Peyer's patch (tissue), 4 donors: ENCODE measurements at regions not wholly inside any gene's neighbourhood (a gene's known extent, or its start where the extent isn't known, plus 50 kb on each side); places are given as distances from the start of the nearest gene placed in this dataset.

Experiments used
- DNase-seq, 3 donors: peaks; one replicate each; pipeline ENCODE4 v3.0.0-alpha.2; 2017 to 2019
- H3K27ac ChIP-seq, 4 donors: fragments of 200-600 bp; sonication (generic); one replicate each; pipeline ENCODE4 v1.5.1; 2016 to 2019
- H3K27me3 ChIP-seq, 2 donors: fragments of 200-600 bp; sonication (generic); one replicate each; pipeline ENCODE4 v1.5.1; 2019
- H3K36me3 ChIP-seq, 3 donors: fragments of 200-600 bp; sonication (generic); one replicate each; pipeline ENCODE4 v1.5.1; 2016 to 2019
- H3K4me1 ChIP-seq, 4 donors: fragments of 200-600 bp; sonication (generic); one replicate each; pipeline ENCODE4 v1.5.1; 2016 to 2019
- H3K4me3 ChIP-seq, 4 donors: fragments of 200-600 bp; sonication (generic); 1 replicate in 3 of 4; 2 replicates in 1 of 4; pipeline ENCODE4 v1.5.1; 2016 to 2019; ENCODE audit warnings: mild to moderate bottlenecking in 1 of 4
- H3K9me3 ChIP-seq, 4 donors: fragments of 200-600 bp; sonication (generic); one replicate each; pipeline ENCODE4 v1.5.1; 2016 to 2019; ENCODE audit warnings: mild to moderate bottlenecking in 1 of 4
- POLR2A ChIP-seq, 2 donors: fragments of 450-650 bp; IDR thresholded peaks; one replicate each; pipeline ENCODE4 v1.5.1; 2017; ENCODE audit warnings: antibody characterized with exemption in 2 of 2, mild to moderate bottlenecking in 2 of 2, moderate library complexity in 2 of 2
- TF ChIP-seq, protein P1 (sequence below), 6 experiments: fragments of 450-650 bp in 4 of 6; fragments of 200-600 bp in 2 of 6; sonication (generic) in 1 of 6; IDR thresholded peaks; one replicate each; pipeline ENCODE4 v1.5.1; 2017 to 2019; ENCODE audit warnings: antibody characterized with exemption in 6 of 6, mild to moderate bottlenecking in 3 of 6, moderate library complexity in 1 of 6

DNA sequence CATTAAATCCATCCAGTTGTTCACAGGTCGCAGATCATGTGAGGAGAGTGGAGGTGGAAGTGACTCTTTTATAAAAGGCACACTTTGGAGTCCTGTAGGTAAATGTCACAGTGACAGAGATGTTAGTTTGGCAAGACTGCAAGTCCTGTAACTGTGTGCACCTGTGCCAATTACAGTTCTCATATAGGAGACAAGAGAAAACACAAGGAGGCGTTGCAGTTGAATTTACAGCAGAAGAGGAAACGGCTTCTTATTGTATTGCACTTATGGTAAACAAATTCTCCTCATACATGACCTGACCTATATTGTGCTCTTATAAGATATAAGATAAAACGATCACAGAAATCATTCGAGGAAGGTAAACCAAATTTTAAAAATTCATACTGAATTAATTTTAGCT, 732.8 kb upstream of the SLC10A2 start:
- Histone ChIP-seq H3K4me3 (no peak overlapping the region), H3K9me3 (no peaks in the 10 kb centered on the region), H3K27me3 (no peaks in the 10 kb centered on the region), H3K27ac (no peak overlapping the region), H3K4me1 (no peaks in the 10 kb centered on the region), H3K36me3 (no peaks in the 10 kb centered on the region)
- TF ChIP-seq, protein P1, sequence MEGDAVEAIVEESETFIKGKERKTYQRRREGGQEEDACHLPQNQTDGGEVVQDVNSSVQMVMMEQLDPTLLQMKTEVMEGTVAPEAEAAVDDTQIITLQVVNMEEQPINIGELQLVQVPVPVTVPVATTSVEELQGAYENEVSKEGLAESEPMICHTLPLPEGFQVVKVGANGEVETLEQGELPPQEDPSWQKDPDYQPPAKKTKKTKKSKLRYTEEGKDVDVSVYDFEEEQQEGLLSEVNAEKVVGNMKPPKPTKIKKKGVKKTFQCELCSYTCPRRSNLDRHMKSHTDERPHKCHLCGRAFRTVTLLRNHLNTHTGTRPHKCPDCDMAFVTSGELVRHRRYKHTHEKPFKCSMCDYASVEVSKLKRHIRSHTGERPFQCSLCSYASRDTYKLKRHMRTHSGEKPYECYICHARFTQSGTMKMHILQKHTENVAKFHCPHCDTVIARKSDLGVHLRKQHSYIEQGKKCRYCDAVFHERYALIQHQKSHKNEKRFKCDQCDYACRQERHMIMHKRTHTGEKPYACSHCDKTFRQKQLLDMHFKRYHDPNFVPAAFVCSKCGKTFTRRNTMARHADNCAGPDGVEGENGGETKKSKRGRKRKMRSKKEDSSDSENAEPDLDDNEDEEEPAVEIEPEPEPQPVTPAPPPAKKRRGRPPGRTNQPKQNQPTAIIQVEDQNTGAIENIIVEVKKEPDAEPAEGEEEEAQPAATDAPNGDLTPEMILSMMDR (IDR thresholded peaks at IDR 0.05): no peak
- no peak for TF ChIP-seq POLR2A (IDR thresholded peaks at IDR 0.05)
- DNase-seq: no peak

DNA sequence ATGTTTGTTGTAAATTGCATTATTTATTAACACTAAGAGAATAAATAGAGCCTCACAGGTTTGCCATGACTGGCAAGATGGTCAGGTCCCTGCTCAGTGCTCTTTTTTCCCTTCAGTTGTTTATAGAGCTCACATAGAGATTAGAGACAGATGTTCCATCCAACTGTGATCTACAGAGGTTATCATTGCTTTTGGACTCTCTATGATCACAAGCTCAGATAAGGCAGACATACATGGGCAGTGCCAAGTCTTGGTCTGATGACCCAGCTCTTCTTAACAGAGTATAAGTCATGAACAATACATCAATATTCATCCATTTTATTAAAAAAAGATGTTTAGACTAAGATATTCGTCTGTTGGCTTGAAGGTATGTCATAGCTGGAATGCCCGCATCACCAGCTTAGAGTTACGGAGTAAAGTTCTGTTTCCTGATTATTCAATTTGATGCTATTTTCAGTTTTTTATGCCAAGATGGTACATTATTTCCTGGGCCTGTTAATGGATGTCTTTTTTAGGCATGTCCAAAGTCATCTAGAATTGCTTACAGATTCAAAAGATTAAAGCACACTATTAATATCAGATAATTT, 729.8 kb upstream of the SLC10A2 start:
- no peak for DNase-seq
- Histone ChIP-seq H3K27ac (no peak overlapping the region), H3K36me3 (no peaks in the 10 kb centered on the region)

DNA sequence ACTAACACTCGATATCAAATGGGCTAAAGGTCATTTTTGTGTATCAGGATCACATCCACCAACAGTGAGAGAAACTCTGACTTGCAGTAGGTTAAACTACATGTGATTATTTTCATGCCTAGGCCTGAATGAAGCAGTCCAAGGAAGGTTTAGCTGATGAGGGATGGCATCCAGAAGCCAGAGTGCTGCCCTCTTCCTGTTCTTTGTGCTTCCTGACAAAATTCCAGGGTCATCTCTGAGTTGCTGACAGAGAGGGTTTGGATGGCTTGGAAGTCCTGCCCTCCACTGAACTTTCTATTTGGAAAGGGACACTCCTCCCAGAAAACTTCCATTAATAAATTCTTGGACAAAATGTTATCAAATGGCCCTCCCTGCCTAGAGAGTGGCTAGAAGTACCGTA, 728.3 kb upstream of the SLC10A2 start:
- no peak overlapping the region for H3K4me3 ChIP-seq
- no peak overlapping the region for H3K27ac ChIP-seq
- no peaks in the 10 kb centered on the region for H3K9me3 ChIP-seq
- no peaks in the 10 kb centered on the region for H3K36me3 ChIP-seq
- no peak for TF ChIP-seq POLR2A (IDR thresholded peaks at IDR 0.05)
- TF ChIP-seq, protein P1 (IDR thresholded peaks at IDR 0.05): no peak
- DNase-seq: no peak
- H3K4me1 ChIP-seq: no peaks in the 10 kb centered on the region
- no peaks in the 10 kb centered on the region for H3K27me3 ChIP-seq

More for the DNA sequence above, 729.8 kb upstream of the SLC10A2 start:
- Histone ChIP-seq H3K9me3 (no peaks in the 10 kb centered on the region), H3K4me1 (no peaks in the 10 kb centered on the region), H3K4me3 (no peak overlapping the region), H3K27me3 (no peaks in the 10 kb centered on the region)
- TF ChIP-seq, protein P1 (IDR thresholded peaks at IDR 0.05): no peak
- no peak for TF ChIP-seq POLR2A (IDR thresholded peaks at IDR 0.05)

DNA sequence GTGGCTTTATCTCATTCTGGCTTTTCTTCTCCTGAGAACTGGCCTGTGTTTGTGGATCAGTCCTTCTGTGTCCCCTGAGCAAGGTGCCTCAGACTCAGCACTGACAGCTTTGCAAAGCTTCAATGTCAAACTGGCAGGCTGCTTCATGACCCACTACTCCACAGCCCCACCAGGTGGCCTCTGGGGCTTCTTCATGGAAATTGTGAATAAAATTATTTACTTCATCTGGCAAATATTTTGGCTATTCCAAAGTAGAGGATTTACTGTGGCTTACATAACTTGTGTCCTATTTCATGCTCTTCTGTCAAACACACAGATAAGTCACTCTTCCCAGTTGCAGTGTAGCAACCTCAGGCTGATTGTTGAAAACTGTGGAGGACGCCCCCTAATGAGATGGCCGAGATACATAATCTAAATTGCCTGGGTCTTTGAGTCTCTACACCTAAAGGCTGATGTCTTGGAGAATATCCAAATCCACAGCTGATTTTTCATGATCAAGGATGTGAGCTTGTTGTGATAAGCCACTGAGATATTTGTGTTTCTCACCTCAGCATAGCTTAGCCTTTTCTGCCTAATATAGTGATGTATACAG, 721.9 kb upstream of the SLC10A2 start:
- TF ChIP-seq, protein P1 (IDR thresholded peaks at IDR 0.05): no peak
- TF ChIP-seq POLR2A (IDR thresholded peaks at IDR 0.05): no peak
- H3K9me3 ChIP-seq: no peaks in the 10 kb centered on the region
- H3K36me3 ChIP-seq: no peaks in the 10 kb centered on the region
- DNase-seq: no peak
- H3K27ac ChIP-seq: no peak overlapping the region
- no peaks in the 10 kb centered on the region for H3K27me3 ChIP-seq
- no peak overlapping the region for H3K4me3 ChIP-seq
- H3K4me1 ChIP-seq: no peaks in the 10 kb centered on the region

DNA sequence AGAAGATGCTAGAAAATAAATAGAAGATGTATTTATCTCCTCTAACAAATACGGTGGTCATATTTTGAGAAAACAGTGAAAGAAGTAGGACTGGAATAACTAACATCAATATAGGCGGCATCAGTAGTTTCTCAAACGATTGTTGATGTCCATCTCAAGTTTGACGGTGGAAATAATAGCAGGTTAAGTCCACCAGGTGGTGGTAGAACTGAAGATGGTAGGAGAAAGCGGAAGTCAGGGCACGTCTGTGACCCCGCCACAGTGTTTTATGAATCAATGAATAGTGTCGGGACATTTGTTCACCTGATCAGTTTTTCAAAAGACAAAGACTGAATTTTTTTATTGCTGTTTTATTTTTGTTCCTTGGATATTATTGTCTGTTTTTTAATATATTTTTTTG, 706.4 kb upstream of the SLC10A2 start:
- no peak overlapping the region for H3K4me3 ChIP-seq
- no peaks in the 10 kb centered on the region for H3K36me3 ChIP-seq
- H3K9me3 ChIP-seq: no peaks in the 10 kb centered on the region
- no peaks in the 10 kb centered on the region for H3K27me3 ChIP-seq
- H3K27ac ChIP-seq: no peak overlapping the region
- H3K4me1 ChIP-seq: no peaks in the 10 kb centered on the region
- TF ChIP-seq, protein P1 (IDR thresholded peaks at IDR 0.05): no peak
- no peak for TF ChIP-seq POLR2A (IDR thresholded peaks at IDR 0.05)
- no peak for DNase-seq
